Neuronal stem cell (in vitro differentiated cells): ENCODE measurements at regions not wholly inside any gene's neighbourhood (a gene's known extent, or its start where the extent isn't known, plus 50 kb on each side); places are given as distances from the start of the nearest gene placed in this dataset. TPM values are rescaled to one million over a fixed set of nuclear protein-coding genes. Genes with fewer than 3 reads are reported as not detected.

Experiments
- DNase-seq: peaks from one replicate; pipeline ENCODE4 v3.0.0-alpha.2; 2013; ENCODE audit warnings: low spot score
- H2AFZ ChIP-seq: one replicate; pipeline ENCODE4 v1.6.1; 2013; ENCODE audit warnings: mild to moderate bottlenecking, low read length, inconsistent platforms
- H2AK5ac ChIP-seq: 2 replicates; pipeline ENCODE4 v1.6.1; 2013; ENCODE audit warnings: low read depth, mild to moderate bottlenecking, inconsistent platforms, low read length, moderate library complexity, mixed read lengths
- H2BK120ac ChIP-seq: 2 replicates; pipeline ENCODE4 v1.6.1; 2013; ENCODE audit warnings: low read depth, mild to moderate bottlenecking, inconsistent platforms, low read length, moderate library complexity, mixed read lengths
- H2BK12ac ChIP-seq: one replicate; pipeline ENCODE4 v1.6.1; 2013; ENCODE audit warnings: low read length, inconsistent platforms
- H2BK15ac ChIP-seq: 2 replicates; pipeline ENCODE4 v1.6.1; 2013; ENCODE audit warnings: mild to moderate bottlenecking, low read length, inconsistent platforms, mixed read lengths
- H2BK5ac ChIP-seq: one replicate; pipeline ENCODE4 v1.6.1; 2013; ENCODE audit warnings: inconsistent platforms, mild to moderate bottlenecking, low read length, moderate library complexity
- H3K14ac ChIP-seq: one replicate; pipeline ENCODE4 v1.6.1; 2013; ENCODE audit warnings: low read length, inconsistent platforms
- H3K18ac ChIP-seq: 2 replicates; pipeline ENCODE4 v1.6.1; 2013; ENCODE audit warnings: low read length, inconsistent platforms
- H3K23ac ChIP-seq: 2 replicates; pipeline ENCODE4 v1.6.1; 2013; ENCODE audit warnings: low read depth, mild to moderate bottlenecking, mixed read lengths, low read length, inconsistent platforms; ENCODE audit not compliant: poor library complexity
- H3K27ac ChIP-seq: replicated peaks from 3 replicates; pipeline ENCODE4 v1.5.1; 2013; ENCODE audit warnings: low read length, inconsistent platforms
- H3K27me3 ChIP-seq, 3 experiments: 2 replicates each; pipeline ENCODE4 v1.6.1; 2013; ENCODE audit warnings: low read length in 3 of 3, mild to moderate bottlenecking in 2 of 3, inconsistent platforms in 1 of 3, low read depth in 1 of 3, mixed read lengths in 1 of 3, moderate library complexity in 1 of 3; ENCODE audit not compliant: control insufficient read depth in 3 of 3, insufficient read depth in 3 of 3
- H3K36me3 ChIP-seq, 2 donors: replicated peaks in 1 of 2; 2 replicates each; pipeline ENCODE4 v1.6.1; 2013; ENCODE audit warnings: low read length in 2 of 2; ENCODE audit not compliant: control insufficient read depth in 2 of 2, insufficient read depth in 2 of 2
- H3K4ac ChIP-seq: 2 replicates; pipeline ENCODE4 v1.6.1; 2013; ENCODE audit warnings: inconsistent platforms, mild to moderate bottlenecking, low read length, moderate library complexity
- H3K4me1 ChIP-seq, 2 donors: 1 replicate in 1 of 2; 2 replicates in 1 of 2; pipeline ENCODE4 v1.6.1; 2013; ENCODE audit warnings: low read length in 2 of 2, low read depth in 1 of 2; ENCODE audit not compliant: control insufficient read depth in 2 of 2, insufficient read depth in 1 of 2
- H3K4me2 ChIP-seq: one replicate; pipeline ENCODE4 v1.6.1; 2013; ENCODE audit warnings: mild to moderate bottlenecking, low read length, inconsistent platforms; ENCODE audit not compliant: insufficient read depth, poor library complexity, severe bottlenecking
- H3K4me3 ChIP-seq, 2 donors: 2 replicates each; pipeline ENCODE4 v1.5.1; 2013; ENCODE audit warnings: low read length in 2 of 2, mild to moderate bottlenecking in 2 of 2, inconsistent platforms in 1 of 2, moderate library complexity in 1 of 2
- H3K79me1 ChIP-seq: one replicate; pipeline ENCODE4 v1.6.1; 2013; ENCODE audit warnings: low read depth, mild to moderate bottlenecking, inconsistent platforms, low read length, moderate library complexity
- H3K9ac ChIP-seq: one replicate; pipeline ENCODE4 v1.6.1; 2013; ENCODE audit warnings: mild to moderate bottlenecking, low read depth, low read length, inconsistent platforms; ENCODE audit not compliant: poor library complexity
- H3K9me3 ChIP-seq, 2 donors: replicated peaks in 1 of 2; 2 replicates each; pipeline versions ENCODE3 to v1.6.1; 2013; ENCODE audit warnings: low read length in 2 of 2, mild to moderate bottlenecking in 2 of 2, inconsistent platforms in 1 of 2, low read depth in 1 of 2, mixed read lengths in 1 of 2, moderate library complexity in 1 of 2; ENCODE audit not compliant: control insufficient read depth in 2 of 2, insufficient read depth in 1 of 2
- H4K8ac ChIP-seq: one replicate; pipeline ENCODE4 v1.6.1; 2013; ENCODE audit warnings: low read depth, mild to moderate bottlenecking, inconsistent platforms, low read length, moderate library complexity
- H4K91ac ChIP-seq: one replicate; pipeline ENCODE4 v1.6.1; 2013; ENCODE audit warnings: low read length, low read depth, mild to moderate bottlenecking, inconsistent platforms; ENCODE audit not compliant: poor library complexity
- WGBS, 2 donors: extraction: QIAGEN DNeasy Blood & Tissue Kit; methylation state at CpG; one replicate each; pipeline ENCODE4 v1.1.7; 2013; ENCODE audit warnings: missing lambda C conversion rate in 2 of 2, mixed read lengths in 1 of 2; ENCODE audit not compliant: insufficient read length in 2 of 2, insufficient replicate concordance in 1 of 2; ENCODE audit errors: extremely low coverage in 2 of 2; 5-methylcytosine and 5-hydroxymethylcytosine counted together
- small RNA-seq: library from polyadenylated mRNA; stranded (forward); fragments of <200 nt; extraction: miRNeasy Mini kit (QIAGEN cat#:217004); gene quantifications from one replicate; pipeline ENCODE3, GENCODE V24; 2013; ENCODE audit not compliant: insufficient read depth

DNA sequence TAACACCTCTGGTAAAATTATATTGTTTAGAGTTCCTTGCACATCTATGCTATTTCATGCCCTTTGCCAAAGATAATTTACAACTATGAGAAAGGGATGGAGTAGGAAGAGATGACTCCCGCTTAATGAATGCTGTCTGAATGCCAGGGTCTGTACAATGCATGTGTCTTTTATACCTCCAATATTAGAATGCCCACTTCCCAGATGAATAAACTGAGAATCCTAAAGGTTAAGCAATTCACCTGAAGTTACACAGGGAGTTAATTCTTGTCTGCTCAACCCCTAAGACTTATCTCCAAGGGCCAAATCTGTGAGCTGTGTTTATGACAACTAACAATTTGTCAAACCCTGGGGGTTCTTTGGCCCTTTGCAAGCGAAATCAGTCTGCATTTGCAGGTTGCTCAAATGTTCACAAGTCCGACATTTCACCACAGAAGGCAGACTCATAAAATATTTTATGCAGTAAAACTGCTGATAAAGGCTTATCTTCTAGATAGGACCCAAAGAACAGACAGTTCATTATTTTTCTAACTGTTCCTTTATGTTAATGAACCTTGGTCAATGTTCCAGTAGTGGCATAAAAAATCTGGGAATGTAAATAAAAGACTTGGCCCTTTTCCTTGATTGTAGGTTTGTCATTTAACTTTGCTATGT, 50.2 kb upstream of the ATP1A1 start:
- WGBS, 2 donors = no CpG with 5 or more reads among the region's 3 CpGs
- Histone ChIP-seq H2BK12ac (no peak overlapping the region), H3K4me1 (no peaks in the 10 kb centered on the region), H2BK120ac (no peak overlapping the region), H4K8ac (no peak overlapping the region), H3K4ac (no peak overlapping the region), H3K18ac (no peak overlapping the region), H2BK5ac (no peak overlapping the region), H4K91ac (no peak overlapping the region), H3K9ac (no peak overlapping the region), H3K27me3 (peaks cover 0 to 7% (median 2%) of the 10 kb centered on the region in 3 experiments), H3K9me3 (no peaks in the 10 kb centered on the region), H3K23ac (no peak overlapping the region), H2BK15ac (no peak overlapping the region), H3K4me2 (no peak overlapping the region), H3K36me3 (no peaks in the 10 kb centered on the region), H3K27ac (no peak overlapping the region), H3K79me1 (no peaks in the 10 kb centered on the region), H3K4me3 (no peak overlapping the region), H2AK5ac (no peak overlapping the region), H3K14ac (no peak overlapping the region), H2AFZ (no peak overlapping the region)
- no peak for DNase-seq

Small RNA genes lying in the stretch of these regions (small RNA-seq; reads per million reads assigned to genes)
- not detected for gene RF00012
